GM10266 (cell line): ENCODE measurements at regions not wholly inside any gene's neighbourhood (a gene's known extent, or its start where the extent isn't known, plus 50 kb on each side); places are given as distances from the start of the nearest gene placed in this dataset.

Experiments used
- DNase-seq: peaks from one replicate; pipeline ENCODE4 v3.0.0; 2012; ENCODE audit errors: extremely low spot score
- CTCF ChIP-seq: IDR thresholded peaks from 2 replicates; pipeline ENCODE4 v1.5.1; 2012; ENCODE audit warnings: mild to moderate bottlenecking, low read depth; ENCODE audit not compliant: control insufficient read depth, insufficient read depth; ENCODE audit errors: missing control alignments

DNA sequence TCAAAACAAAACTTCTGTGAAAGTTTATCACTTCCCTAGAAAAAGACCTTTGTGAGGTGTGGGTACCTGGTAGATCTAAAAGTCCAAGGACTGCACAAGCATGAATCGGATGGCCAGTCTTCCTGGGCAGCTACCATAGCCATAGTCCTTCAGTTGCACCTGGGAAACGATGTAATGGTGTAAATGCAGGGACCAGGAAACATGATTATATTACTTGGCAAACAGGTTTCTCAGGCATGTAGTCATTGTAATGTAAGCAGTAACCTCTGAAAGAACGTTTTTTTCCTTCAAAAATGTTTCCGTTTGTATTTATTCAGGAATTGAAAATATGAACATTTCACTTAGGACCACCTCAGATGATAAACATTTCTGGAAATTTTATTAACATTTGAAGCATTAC, 433.4 kb downstream of the DTWD2 start:
- TF ChIP-seq CTCF = no peak
- no peak for DNase-seq

DNA sequence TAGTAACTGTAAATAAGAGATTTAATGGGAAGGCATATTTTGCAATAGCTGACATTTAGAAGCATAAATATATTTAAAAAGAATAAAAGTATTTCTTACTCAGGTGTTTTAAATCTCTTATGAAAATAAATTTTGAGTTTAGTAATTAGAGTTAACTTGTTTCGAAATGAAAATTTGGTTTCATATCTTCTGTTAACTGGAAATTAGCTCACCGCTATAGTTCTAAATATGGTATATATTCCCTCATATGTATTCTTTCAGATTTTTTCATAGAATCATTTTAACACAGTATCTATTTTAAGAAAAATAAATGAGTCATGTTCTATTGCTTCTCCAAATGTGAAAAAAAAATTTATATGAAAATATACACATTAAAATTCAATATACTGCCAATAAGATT, 434.1 kb downstream of the DTWD2 start:
- DNase-seq = no peak
- no peak for TF ChIP-seq CTCF

GRCh38 chr5:118553662-118554061, 434.7 kb downstream of the DTWD2 start:
- DNase-seq = no peak
- TF ChIP-seq CTCF = no peak

GRCh38 chr5:118552731-118553360, 435.5 kb downstream of the DTWD2 start:
- DNase-seq = no peak

GRCh38 chr5:118552146-118552545, 436.2 kb downstream of the DTWD2 start:
- no peak for DNase-seq
- no peak for TF ChIP-seq CTCF

More at GRCh38 chr5:118552731-118553360, 435.5 kb downstream of the DTWD2 start:
- TF ChIP-seq CTCF = no peak

DNA sequence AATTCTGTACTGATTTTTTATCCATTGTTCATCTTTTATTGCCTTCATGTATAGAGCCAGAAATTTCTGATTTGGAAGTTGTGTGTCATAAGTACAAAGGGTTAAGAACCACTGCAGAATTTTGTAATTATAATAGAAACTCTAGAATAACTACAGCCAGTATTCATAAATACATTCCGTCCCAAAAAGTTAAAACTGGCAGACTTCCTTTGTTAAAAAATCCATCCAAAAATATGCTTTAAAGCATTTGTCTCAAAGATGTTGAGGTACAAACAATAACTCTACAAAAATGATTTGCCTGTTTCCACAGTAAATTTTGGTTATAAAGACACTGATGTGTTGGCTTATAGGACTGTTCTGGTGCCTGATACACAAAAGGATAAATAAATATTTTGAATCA, 436.6 kb downstream of the DTWD2 start:
- TF ChIP-seq CTCF = no peak

DNA sequence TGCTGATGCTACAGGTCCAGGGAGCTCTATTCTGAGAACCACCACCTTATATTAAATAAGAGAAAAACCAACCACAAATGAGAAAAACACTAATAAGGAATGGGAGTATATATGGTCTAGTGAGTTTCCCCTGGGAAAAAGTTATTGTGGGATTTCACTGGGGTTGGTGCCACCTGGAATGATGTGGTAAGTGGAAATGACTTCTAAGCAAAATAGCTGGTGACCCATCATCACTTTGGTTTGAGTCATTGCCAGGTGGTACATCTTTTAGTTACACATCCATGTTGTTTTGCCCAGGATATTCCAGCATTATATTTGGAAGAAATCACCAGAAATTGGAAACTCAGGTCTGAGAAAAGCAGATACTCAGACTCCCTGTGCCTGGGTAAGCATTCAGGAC, 437.3 kb downstream of the DTWD2 start:
- no peak for DNase-seq
- no peak for TF ChIP-seq CTCF

More for the DNA sequence above, 436.6 kb downstream of the DTWD2 start:
- DNase-seq = no peak
